Heart right ventricle (tissue), 16 donors: ENCODE measurements at regions not wholly inside any gene's neighbourhood (a gene's known extent, or its start where the extent isn't known, plus 50 kb on each side); places are given as distances from the start of the nearest gene placed in this dataset.

Source experiments
- ATAC-seq, 8 donors: fragments of 200-7000 bp; cut with Tn5 transposase; one replicate each; pipeline ENCODE4 v1.9.1; 2020; ENCODE audit warnings: mild to moderate bottlenecking in 8 of 8, moderate library complexity in 8 of 8, moderate number of reproducible peaks in 1 of 8
- DNase-seq, 2 donors: peaks; one replicate each; pipeline ENCODE4 v3.0.0-alpha.2; 2020
- H3K27ac ChIP-seq, 10 donors: fragments of 200-600 bp; sonication (generic) in 2 of 10; one replicate each; pipeline versions ENCODE4 v1.5.0 to v1.8.0; 2020 to 2022; ENCODE audit warnings: mild to moderate bottlenecking in 3 of 10
- H3K27me3 ChIP-seq, 7 donors: fragments of 200-600 bp; one replicate each; pipeline ENCODE4 v1.8.0; 2021 to 2022; ENCODE audit warnings: mild to moderate bottlenecking in 2 of 7
- H3K36me3 ChIP-seq, 9 donors: fragments of 200-600 bp; sonication (generic) in 1 of 9; one replicate each; pipeline versions ENCODE4 v1.5.0 to v1.8.0; 2020 to 2022; ENCODE audit warnings: mild to moderate bottlenecking in 2 of 9
- H3K4me1 ChIP-seq, 9 donors: fragments of 200-600 bp; sonication (generic) in 1 of 9; one replicate each; pipeline versions ENCODE4 v1.5.0 to v1.8.0; 2020 to 2022; ENCODE audit warnings: mild to moderate bottlenecking in 4 of 9
- H3K4me3 ChIP-seq, 10 donors: fragments of 200-600 bp; sonication (generic) in 2 of 10; one replicate each; pipeline versions ENCODE4 v1.5.0 to v1.8.0; 2020 to 2022; ENCODE audit warnings: mild to moderate bottlenecking in 7 of 10, moderate library complexity in 2 of 10
- H3K9me3 ChIP-seq, 11 donors: fragments of 200-600 bp in 10 of 11; sonication (generic) in 2 of 11; one replicate each; pipeline versions ENCODE4 v1.5.0 to v1.8.0; 2013 to 2022; ENCODE audit warnings: mild to moderate bottlenecking in 2 of 11, control low read depth in 1 of 11, moderate library complexity in 1 of 11
- WGBS, 2 donors: extraction: QIAGEN DNeasy Blood & Tissue Kit; methylation state at CpG; one replicate each; pipeline ENCODE4 v1.1.7; 2013; ENCODE audit warnings: inconsistent platforms in 1 of 2; 5-methylcytosine and 5-hydroxymethylcytosine counted together
- intact Hi-C, 10 donors: fragments of 100-400 bp; cut with DNase I; formaldehyde crosslinking; loops; one replicate each; pipeline versions ENCODE4 v1.11.1 to v1.14.2; 2022
- TF ChIP-seq, protein P1 (sequence below), 9 donors: fragments of 200-600 bp; sonication (generic) in 2 of 9; IDR thresholded peaks; one replicate each; pipeline versions ENCODE4 v1.5.0 to v1.8.0; 2021 to 2022; ENCODE audit warnings: antibody characterized with exemption in 9 of 9, mild to moderate bottlenecking in 5 of 9, moderate library complexity in 1 of 9
- donor health status: Arrhythmogenic right ventricular cardiomyopathy.
- donor health status: ischemic (EF 13 %, LVEDD 7.1; RV severe dilation, severe dysfunction).
- donor health status: healthy with polysubstance abuse.
- donor health status: DM: no; HTN: yes; CAD: no.
- donor health status: DM: no; HTN: no; CAD: no.
- donor health status: ischemic (EF 25% LVEDD 6.9; RV normal size, moderate dysfunction).
- donor health status: ischemic (EF 25% LVEDD 5.7; RV mildly dilated, moderate dysfunction).
- donor health status: healthy.
- donor health status: DM: yes; HTN: yes; CAD: no.
- donor health status: Ischemic cardiomyopathy.
- donor health status: ischemic (EF 35%, LVEDD 5.7; RV mildly dilated, moderate dysfunction).
- donor health status: nonischemic (EF 11% LVEDD 7.7; RV severe dilation, severe dysfunction).
- donor health status: DM: yes; HTN: yes; CAD: no.
- donor health status: PGD.
- donor health status: ischemic (EF 29% LVEDD 5.4; RV normal size, mild dysfunction).
- donor health status: nonischemic (EF 23%, LVEDD 6.1; RV moderate dilation, normal function).

DNA sequence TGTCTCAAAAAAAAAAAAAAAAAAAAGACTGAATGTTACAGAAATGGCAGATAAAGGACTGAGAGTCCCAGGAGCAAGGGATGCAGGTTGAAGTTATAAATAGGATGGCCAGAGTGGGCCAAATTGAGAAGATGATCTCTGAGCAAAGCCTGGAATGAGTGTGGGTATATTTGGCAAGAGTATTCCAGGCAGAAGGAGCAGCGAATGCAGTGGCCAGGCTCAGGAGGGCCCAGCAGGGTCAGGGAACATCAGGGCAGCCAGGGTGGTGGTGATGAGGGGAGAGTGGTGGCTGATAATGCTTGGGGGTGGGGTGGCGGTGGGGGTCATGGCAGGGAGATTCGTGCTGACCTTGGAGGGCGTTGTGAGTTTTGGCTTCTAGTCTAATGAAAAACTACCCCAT, 141.3 kb upstream of the AGAP1 start:
- Histone ChIP-seq H3K27me3 (peaks cover 0 to 14% (median 3%) of the 10 kb centered on the region in 7 donors), H3K36me3 (no peaks in the 10 kb centered on the region), H3K4me1 (no peaks in the 10 kb centered on the region), H3K9me3 (no peaks in the 10 kb centered on the region), H3K4me3 (no peak overlapping the region), H3K27ac (no peak overlapping the region)
- TF ChIP-seq, protein P1, sequence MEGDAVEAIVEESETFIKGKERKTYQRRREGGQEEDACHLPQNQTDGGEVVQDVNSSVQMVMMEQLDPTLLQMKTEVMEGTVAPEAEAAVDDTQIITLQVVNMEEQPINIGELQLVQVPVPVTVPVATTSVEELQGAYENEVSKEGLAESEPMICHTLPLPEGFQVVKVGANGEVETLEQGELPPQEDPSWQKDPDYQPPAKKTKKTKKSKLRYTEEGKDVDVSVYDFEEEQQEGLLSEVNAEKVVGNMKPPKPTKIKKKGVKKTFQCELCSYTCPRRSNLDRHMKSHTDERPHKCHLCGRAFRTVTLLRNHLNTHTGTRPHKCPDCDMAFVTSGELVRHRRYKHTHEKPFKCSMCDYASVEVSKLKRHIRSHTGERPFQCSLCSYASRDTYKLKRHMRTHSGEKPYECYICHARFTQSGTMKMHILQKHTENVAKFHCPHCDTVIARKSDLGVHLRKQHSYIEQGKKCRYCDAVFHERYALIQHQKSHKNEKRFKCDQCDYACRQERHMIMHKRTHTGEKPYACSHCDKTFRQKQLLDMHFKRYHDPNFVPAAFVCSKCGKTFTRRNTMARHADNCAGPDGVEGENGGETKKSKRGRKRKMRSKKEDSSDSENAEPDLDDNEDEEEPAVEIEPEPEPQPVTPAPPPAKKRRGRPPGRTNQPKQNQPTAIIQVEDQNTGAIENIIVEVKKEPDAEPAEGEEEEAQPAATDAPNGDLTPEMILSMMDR (IDR thresholded peaks at IDR 0.05), result no peak
- peak in 4 of 8 donors; percentile 33 to 50 (median 42) for ATAC-seq
- intact Hi-C loops, result no loop called here
- 51 to 54% methylated on average over 4 of the region's 4 CpGs for WGBS, 2 donors
- no peak for DNase-seq

DNA sequence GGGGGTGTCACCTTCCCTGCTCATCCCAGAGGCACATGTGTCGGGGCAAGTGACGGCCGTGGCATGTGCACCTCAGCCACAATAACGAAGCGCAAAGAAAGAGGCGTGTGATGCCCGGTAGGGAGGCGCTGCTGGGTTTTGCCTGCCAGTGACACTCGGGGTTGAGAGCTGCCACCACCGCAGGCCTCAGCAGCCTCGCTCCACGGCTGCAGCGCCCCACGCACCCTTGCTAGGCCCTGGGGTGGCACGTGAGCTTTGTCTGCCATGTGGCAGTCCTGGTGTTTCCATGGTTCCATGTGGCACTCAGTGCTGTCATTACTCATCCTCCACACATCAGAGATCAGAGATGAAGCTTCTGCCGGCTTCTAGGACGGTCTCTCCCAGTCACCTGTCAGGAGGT, 136.0 kb upstream of the AGAP1 start:
- no peaks in the 10 kb centered on the region for H3K4me1 ChIP-seq
- peaks cover 0 to 13% (median 0%) of the 10 kb centered on the region in 7 donors for H3K27me3 ChIP-seq
- no peak overlapping the region for H3K4me3 ChIP-seq
- TF ChIP-seq, protein P1 (IDR thresholded peaks at IDR 0.05), result no peak
- no peaks in the 10 kb centered on the region for H3K9me3 ChIP-seq
- DNase-seq, result no peak
- no peak overlapping the region for H3K27ac ChIP-seq
- no peaks in the 10 kb centered on the region for H3K36me3 ChIP-seq
- ATAC-seq, result no peak
- intact Hi-C loops, result no loop called here
- WGBS, 2 donors, result 84 to 92% methylated on average over 17 of the region's 17 CpGs

DNA sequence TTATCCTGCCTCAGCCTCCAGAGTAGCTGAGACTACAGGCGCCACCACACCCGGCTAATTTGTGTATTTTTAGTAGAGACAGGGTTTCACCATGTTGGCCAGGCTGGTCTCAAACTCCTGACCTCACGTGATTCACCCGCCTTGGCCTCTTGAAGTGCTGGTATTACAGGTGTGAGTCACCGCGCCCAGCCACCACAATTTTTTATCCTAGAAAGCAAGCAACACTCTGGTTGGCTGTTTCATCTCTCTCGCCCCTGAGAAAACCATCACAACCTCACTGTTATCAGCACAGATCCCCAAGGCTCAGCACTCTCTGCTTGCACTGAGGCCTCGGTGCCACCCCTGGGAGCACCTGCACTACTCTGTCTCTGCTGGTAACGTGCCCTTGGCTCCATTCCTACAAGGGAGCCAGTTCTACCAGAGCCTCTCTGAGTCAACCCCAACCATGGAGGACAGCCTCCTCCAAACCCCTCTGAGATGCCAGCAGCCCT, 134.8 kb upstream of the AGAP1 start:
- DNase-seq (no peak), ATAC-seq (no peak)
- no peak overlapping the region for H3K4me3 ChIP-seq
- intact Hi-C loops, result no loop called here
- peaks cover 0 to 19% (median 0%) of the 10 kb centered on the region in 7 donors for H3K27me3 ChIP-seq
- no peaks in the 10 kb centered on the region for H3K36me3 ChIP-seq
- no peaks in the 10 kb centered on the region for H3K9me3 ChIP-seq
- no peaks in the 10 kb centered on the region for H3K4me1 ChIP-seq
- 93% methylated on average over 9 of the region's 9 CpGs for WGBS, 2 donors
- TF ChIP-seq, protein P1 (IDR thresholded peaks at IDR 0.05), result no peak
- no peak overlapping the region for H3K27ac ChIP-seq

DNA sequence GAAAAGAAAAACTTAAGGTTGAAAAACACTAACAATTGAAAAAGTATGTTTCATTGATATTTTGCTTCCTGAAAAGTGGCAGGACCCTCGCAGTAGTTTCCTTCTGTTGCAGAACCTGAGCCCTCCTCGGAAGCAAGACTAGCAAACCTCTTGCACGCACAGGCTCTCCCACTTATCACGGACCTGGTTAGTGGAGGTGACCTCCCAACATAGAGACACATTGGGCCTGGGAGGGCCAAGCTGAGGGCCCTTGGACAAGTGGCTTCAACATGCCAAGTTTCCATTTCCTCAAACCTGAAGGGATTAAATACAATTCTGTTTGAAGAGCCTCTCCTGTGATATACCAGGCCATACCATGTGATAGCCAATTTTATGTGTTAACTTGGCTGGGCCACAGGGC, 133.4 kb upstream of the AGAP1 start:
- TF ChIP-seq, protein P1 (IDR thresholded peaks at IDR 0.05), result no peak
- Histone ChIP-seq H3K9me3 (no peaks in the 10 kb centered on the region), H3K4me1 (no peaks in the 10 kb centered on the region), H3K27me3 (peaks cover 0 to 21% (median under 1%) of the 10 kb centered on the region in 7 donors), H3K4me3 (no peak overlapping the region), H3K36me3 (no peaks in the 10 kb centered on the region), H3K27ac (no peak overlapping the region)
- ATAC-seq (no peak), DNase-seq (no peak)
- 91 to 92% methylated on average over 4 of the region's 4 CpGs for WGBS, 2 donors
- intact Hi-C loops, result no loop called here
